BE2C (cell line): ENCODE measurements at regions not wholly inside any gene's neighbourhood (a gene's known extent, or its start where the extent isn't known, plus 50 kb on each side); places are given as distances from the start of the nearest gene placed in this dataset.

ENCODE experiments used
- DNase-seq: peaks from one replicate; pipeline ENCODE4 v3.0.0-alpha.2; 2020
- H3K27me3 ChIP-seq: fragments of 250-450 bp; sonication (Bioruptor Pico); 2 replicates; pipeline ENCODE4 v1.5.1; 2020; ENCODE audit warnings: mild to moderate bottlenecking
- H3K36me3 ChIP-seq: fragments of 250-450 bp; sonication (Bioruptor Pico); 2 replicates; pipeline ENCODE4 v1.5.1; 2020; ENCODE audit warnings: mild to moderate bottlenecking
- H3K4me1 ChIP-seq: fragments of 250-450 bp; sonication (Bioruptor Pico); 2 replicates; pipeline ENCODE4 v1.5.1; 2020
- H3K4me3 ChIP-seq: 2 replicates; pipeline ENCODE4 v1.5.1; 2011; ENCODE audit warnings: low read depth, low read length
- H3K9me3 ChIP-seq: fragments of 250-450 bp; sonication (Bioruptor Pico); 2 replicates; pipeline ENCODE4 v1.5.1; 2020
- TF ChIP-seq, protein P1 (sequence below): IDR thresholded peaks from 2 replicates; pipeline ENCODE4 v1.5.1; 2012; ENCODE audit warnings: mild to moderate bottlenecking, low read depth, low read length

- TF ChIP-seq, protein P1, sequence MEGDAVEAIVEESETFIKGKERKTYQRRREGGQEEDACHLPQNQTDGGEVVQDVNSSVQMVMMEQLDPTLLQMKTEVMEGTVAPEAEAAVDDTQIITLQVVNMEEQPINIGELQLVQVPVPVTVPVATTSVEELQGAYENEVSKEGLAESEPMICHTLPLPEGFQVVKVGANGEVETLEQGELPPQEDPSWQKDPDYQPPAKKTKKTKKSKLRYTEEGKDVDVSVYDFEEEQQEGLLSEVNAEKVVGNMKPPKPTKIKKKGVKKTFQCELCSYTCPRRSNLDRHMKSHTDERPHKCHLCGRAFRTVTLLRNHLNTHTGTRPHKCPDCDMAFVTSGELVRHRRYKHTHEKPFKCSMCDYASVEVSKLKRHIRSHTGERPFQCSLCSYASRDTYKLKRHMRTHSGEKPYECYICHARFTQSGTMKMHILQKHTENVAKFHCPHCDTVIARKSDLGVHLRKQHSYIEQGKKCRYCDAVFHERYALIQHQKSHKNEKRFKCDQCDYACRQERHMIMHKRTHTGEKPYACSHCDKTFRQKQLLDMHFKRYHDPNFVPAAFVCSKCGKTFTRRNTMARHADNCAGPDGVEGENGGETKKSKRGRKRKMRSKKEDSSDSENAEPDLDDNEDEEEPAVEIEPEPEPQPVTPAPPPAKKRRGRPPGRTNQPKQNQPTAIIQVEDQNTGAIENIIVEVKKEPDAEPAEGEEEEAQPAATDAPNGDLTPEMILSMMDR = no peak
- Histone ChIP-seq H3K36me3 (no peaks in the 10 kb centered on the region), H3K4me1 (no peaks in the 10 kb centered on the region), H3K4me3 (no peak overlapping the region), H3K9me3 (no peaks in the 10 kb centered on the region; the same call in 1 of the 2 replicates), H3K27me3 (no peaks in the 10 kb centered on the region)
- peak; percentile 4 for DNase-seq
These were observed 381.5 kb downstream of the ALG10 start for GRCh38 chr12:34403706-34404376.

- Histone ChIP-seq H3K4me1 (no peaks in the 10 kb centered on the region), H3K36me3 (no peaks in the 10 kb centered on the region), H3K27me3 (no peaks in the 10 kb centered on the region), H3K4me3 (no peak overlapping the region), H3K9me3 (no peaks in the 10 kb centered on the region; the same call in 1 of the 2 replicates)
- peak; percentile 2 for DNase-seq
- TF ChIP-seq, protein P1 = no peak
These were observed 382.3 kb downstream of the ALG10 start for GRCh38 chr12:34404377-34405285.

DNA sequence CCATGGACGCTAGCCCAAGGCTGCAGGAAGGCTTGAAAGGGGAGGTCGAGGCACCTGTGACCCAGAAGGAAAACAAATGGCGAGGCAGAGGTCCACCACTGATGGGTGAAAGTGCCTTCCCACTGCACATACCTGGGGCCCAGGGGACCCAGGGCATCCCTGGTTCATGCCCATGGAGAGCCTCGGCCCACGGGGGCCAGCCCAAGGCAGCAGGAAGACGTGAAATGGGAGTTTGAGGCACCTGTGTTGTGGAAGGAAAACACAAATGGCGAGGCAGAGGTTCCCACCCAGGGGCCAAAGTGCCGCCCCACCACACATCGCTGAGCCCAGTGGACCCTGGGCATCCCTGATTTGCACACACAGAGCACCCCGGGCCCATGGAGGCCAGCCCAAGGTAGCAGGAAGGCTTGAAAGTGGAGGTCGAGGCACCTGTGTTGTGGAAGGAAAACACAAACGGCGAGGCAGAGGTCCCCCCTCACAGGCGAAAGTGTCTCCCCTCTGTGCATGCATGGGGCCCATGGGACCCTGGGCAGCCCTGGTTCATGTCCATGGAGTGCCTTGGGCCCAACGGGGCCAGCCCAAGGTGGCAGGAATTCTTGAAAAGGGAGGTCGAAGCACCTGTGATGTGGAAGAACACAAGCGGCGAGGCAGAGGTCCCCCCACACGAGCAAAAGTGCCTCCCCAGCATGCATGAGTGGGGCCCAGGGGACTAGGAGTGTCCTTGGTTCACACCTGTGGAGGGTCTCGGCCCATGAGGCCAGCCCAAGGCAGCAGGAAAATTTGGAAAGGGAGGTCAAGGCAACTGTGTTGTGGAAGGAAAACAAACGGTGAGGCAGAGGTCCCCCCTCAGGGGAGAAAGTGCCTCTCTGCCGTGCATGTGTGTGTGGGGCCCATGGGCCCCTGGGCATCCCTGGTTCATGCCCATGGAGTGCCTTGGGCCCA is 383.3 kb downstream of the ALG10 start:
- TF ChIP-seq, protein P1 = no peak
- H3K36me3 ChIP-seq = no peaks in the 10 kb centered on the region
- H3K4me1 ChIP-seq = no peaks in the 10 kb centered on the region
- DNase-seq = peak; percentile 1
- H3K27me3 ChIP-seq = no peaks in the 10 kb centered on the region
- no peak overlapping the region for H3K4me3 ChIP-seq
- no peaks in the 10 kb centered on the region; the same call in 1 of the 2 replicates for H3K9me3 ChIP-seq

GRCh38 chr12:34406228-34406995 is 384.1 kb downstream of the ALG10 start:
- H3K36me3 ChIP-seq = no peaks in the 10 kb centered on the region
- no peaks in the 10 kb centered on the region for H3K27me3 ChIP-seq
- peak; percentile 1 for DNase-seq
- TF ChIP-seq, protein P1 = no peak
- H3K9me3 ChIP-seq = no peaks in the 10 kb centered on the region; the same call in 1 of the 2 replicates
- H3K4me1 ChIP-seq = no peaks in the 10 kb centered on the region
- no peak overlapping the region for H3K4me3 ChIP-seq

DNA sequence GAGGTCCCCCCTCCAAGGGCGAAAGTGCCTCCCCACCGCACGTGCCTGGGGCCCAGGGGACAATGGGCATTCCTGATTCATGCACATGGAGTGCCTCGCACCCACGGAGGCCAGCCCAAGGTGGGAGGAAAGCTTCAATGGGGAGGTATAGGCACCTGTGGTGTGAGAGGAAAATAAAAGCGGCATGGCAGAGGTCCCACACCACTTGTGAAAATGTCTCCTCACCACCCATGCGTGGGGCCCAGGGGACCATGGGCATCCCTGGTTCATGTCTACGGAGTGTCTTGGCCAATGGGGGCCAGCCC is 384.7 kb downstream of the ALG10 start:
- Histone ChIP-seq H3K4me3 (no peak overlapping the region), H3K4me1 (no peaks in the 10 kb centered on the region), H3K36me3 (no peaks in the 10 kb centered on the region), H3K9me3 (no peaks in the 10 kb centered on the region; the same call in 1 of the 2 replicates), H3K27me3 (no peaks in the 10 kb centered on the region)
- TF ChIP-seq, protein P1 = no peak
- DNase-seq = no peak
